Hepatic stellate cell (primary cell): ENCODE measurements at regions not wholly inside any gene's neighbourhood (a gene's known extent, or its start where the extent isn't known, plus 50 kb on each side); places are given as distances from the start of the nearest gene placed in this dataset.
"Not testable (repeated sequence)": the region's sequence is repeated elsewhere in the genome, so short reads cannot be mapped to it uniquely, and the experiment has no call there.

Experiments
- DNase-seq: peaks from one replicate; pipeline ENCODE4 v3.0.0; 2011; ENCODE audit warnings: low spot score

GRCh38 chr6:999552-999951, 306.6 kb upstream of the EXOC2 start:
- no peak for DNase-seq

DNA sequence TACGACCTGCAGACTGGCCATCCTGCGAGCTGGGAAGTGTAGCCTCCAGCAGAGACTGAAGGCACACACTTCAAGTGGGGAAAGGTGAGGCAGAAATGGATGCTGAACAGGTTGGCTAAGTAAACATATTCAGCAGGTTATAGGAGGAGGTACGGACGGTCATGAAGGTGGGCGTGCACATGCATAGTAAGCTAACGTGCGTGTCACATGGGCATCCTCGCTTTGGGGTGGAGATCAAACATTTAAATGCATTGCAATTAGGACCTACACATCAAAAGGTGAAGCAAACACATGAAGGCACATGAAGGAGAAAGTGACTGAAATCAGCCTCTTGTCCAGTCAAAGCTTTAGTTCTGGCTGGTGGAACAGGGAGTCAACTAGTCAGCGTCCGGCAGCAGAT, 305.6 kb upstream of the EXOC2 start:
- no peak for DNase-seq

DNA sequence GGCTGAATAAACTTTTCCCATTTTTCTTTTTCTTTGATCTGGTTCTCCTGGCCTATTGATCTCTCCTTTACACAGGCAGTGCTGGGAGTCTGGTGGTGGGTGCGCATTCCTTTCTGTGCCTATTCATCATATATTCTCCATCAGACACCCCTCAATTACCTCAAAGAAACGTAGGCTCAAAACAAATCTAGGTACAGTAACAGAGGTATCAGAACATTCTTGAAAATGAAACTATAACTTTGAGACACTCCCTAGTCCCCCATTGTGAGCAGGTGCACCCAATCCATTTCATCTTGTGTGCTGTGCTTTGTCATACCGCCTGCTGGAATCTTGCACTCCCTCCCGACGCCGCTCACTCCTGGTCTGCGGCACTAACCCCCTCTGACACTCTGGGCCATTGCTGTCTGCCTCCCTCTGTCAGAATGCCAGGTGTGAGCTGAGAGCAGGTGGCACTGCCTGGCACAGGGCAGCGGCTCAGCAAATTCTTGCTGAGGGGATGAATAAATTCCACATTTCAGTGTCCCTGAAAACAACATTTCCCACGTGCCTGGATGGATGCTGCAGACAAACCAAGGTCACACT, 303.4 kb upstream of the EXOC2 start:
- DNase-seq, result no peak

DNA sequence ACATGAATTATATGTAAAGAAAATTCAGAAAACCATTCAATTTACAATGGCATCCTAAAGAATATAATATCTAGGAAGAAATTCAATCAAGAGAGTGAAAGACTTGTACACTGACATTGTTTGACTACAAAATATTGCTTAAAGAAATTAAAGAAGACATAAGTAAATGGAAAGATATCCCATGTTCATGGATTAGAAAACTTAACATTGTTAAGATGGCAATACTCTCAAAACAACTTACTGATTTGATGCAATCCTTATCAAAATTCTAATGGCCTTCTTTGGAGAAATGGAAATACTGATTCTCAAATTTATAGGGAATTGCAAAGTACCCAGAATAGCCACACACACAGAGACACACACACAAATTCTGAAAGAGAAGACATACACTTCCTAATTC, 298.3 kb upstream of the EXOC2 start:
- no peak for DNase-seq

DNA sequence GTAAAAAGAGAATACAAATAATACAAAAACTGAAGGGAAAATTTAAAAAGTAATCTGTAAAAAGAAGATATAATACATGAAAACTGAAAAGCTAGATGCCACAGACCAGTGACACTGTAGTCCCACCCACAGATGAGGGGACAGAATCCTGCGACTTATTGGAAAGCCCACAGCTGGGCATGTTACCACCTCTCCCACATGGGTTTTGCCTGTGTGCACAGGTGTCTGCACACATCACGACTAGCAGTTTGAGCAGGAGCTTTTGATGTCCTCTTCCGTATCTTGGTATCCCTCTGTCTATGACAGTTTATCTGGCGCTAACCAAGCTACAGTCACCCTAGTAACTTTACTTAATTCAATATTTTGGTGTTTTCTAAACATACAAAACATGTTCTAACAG, 291.1 kb upstream of the EXOC2 start:
- no peak for DNase-seq

- DNase-seq, result no peak
Measured at GRCh38 chr6:978937-979685, 286.2 kb upstream of the EXOC2 start.

GRCh38 chr6:977226-977625, 284.3 kb upstream of the EXOC2 start:
- DNase-seq, result not testable (repeated sequence)

GRCh38 chr6:971981-972640, 279.2 kb upstream of the EXOC2 start:
- DNase-seq, result no peak

DNA sequence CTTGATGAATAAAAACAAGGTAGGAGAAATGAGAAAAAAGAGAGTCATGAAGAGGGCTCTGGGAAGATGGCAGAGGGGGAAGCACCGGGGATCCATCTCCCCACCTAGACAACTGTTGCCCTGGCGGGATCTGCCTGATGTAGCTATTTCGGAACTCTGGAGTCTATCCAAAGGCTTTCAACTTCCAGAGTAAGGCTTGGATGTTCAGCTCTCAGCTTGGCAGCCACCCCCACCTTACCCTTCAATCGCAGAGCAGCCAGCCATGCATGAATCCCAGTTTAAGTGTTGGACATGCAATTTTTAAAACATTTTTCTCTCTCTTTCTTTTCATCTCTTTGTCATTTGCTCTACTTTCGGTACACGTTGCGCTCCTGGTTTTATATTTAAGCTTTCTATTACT, 275.9 kb upstream of the EXOC2 start:
- DNase-seq, result no peak

DNA sequence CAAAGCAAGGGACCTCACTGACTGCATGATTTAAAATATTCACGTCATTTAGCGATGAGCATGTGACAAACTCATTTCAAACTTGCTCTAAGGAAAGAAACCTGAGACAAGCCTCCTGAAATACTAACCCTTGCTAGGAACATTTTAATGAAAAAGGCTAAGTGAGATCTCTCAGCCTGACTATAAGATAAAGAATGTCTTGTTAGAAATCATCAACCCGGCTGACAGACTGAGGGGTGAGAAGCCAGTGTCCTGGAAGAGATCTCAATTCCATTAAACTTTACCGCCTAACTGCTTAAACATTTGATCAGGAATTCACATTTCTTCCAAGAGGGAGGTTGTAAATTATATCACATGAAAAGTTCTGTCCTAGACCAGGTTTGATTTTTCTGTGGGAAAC, 274.8 kb upstream of the EXOC2 start:
- DNase-seq, result no peak

GRCh38 chr6:965343-965742, 272.4 kb upstream of the EXOC2 start:
- no peak for DNase-seq

GRCh38 chr6:963456-963855, 270.5 kb upstream of the EXOC2 start:
- no peak for DNase-seq

- DNase-seq, result no peak
Measured at GRCh38 chr6:961407-961960, 268.5 kb upstream of the EXOC2 start.

DNA sequence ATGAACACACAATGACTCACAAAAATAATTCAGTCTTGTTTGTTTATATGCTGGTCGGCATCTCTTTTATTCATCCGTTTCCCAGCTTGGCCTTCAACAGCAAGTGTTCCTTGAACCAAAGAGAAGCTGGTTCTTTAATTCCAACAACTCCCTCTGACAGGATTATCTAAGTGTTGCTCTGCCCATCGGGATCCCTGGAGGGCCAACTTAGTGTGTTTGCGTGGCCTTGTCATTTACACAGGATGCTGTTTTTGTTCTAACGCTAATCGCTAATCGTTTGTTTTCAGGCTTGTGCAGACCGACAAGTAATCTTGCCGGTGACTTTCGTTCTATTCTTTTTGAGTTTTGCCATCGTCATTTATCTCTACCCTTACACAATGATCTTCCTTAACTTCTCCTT, 267.4 kb upstream of the EXOC2 start:
- no peak for DNase-seq

DNA sequence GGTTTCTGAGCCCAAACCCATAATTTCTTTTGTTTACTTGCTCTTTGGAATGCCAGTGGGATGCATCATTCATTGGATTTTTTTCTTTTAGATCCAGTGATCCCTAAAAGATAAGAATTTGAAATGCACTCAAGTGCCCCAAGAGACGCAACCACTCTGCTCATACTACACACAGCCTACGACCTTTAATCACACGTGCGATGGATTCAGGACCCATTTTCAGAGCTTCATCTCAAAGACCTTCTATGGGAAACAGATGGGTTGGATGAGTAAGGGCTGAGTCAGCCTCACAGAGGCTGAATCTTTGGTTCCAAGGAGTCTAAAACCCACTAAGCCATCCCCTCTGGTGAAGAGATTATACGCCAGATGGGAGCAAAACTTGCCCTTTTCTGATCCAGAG, 265.5 kb upstream of the EXOC2 start:
- no peak for DNase-seq

DNA sequence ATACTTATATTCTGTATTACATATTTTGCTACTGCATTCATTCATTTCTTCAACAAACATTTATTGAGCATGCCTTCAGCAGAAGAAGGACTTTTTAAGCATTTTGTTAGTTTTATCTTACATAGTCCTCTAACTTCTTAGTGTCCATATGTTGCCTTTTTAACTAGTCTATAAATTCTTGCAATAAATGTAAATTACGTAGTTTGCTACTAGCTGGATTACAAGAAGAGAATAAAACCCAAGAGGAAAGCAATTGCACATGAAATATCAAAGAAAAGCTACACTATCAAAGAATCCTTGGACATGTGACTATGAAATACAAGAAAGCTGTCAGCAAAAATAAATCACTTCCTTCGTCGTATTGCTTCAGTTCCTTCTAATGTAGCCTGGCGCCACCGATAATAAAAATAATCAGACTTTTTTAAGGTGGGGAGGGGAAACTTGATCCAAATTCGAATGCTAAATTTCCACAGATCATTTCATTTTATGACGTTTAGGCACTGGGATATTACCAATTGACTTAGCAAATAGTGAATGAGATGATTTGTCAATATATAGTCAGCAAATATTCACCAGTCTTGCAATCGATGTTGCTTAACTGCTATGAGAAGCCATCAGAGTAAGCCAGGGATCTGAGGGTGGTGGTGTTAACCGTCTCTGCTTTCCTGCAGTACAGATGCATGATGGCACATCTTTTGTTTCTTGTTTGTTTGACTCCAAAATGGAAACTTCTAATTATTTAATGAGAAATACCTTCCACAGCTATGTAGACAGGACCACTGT, 258.7 kb upstream of the EXOC2 start:
- DNase-seq, result no peak

- DNase-seq, result no peak
Measured at GRCh38 chr6:947235-947934, 254.4 kb upstream of the EXOC2 start.

- DNase-seq, result no peak
Measured at GRCh38 chr6:946546-946945, 253.6 kb upstream of the EXOC2 start.

GRCh38 chr6:939526-940252, 246.8 kb upstream of the EXOC2 start:
- no peak for DNase-seq

DNA sequence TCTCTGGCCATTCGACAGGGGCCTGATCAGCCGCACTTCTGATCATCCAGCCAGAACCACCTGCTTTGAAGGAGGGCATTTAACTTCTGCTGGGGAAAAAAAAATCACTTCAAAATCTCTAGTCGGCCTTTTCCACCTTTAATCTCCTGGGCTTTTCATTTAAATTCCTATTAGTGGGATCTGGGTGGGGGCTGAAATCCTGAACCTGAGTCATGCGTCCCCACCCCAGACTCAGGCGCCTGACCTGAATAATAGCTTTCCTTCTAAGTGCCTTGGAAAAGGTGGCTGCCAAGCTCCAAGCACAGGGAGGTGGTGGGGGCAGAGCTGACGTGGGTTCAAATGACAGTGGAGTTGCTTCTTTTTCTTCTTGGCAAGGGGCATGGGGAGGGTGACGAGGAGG, 246.0 kb upstream of the EXOC2 start:
- no peak for DNase-seq

- DNase-seq, result no peak
Measured at GRCh38 chr6:938271-938905, 245.4 kb upstream of the EXOC2 start.
